ENCODE measurements at regions not wholly inside any gene's neighbourhood (a gene's known extent, or its start where the extent isn't known, plus 50 kb on each side); places are given as distances from the start of the nearest gene placed in this dataset.

DNA sequence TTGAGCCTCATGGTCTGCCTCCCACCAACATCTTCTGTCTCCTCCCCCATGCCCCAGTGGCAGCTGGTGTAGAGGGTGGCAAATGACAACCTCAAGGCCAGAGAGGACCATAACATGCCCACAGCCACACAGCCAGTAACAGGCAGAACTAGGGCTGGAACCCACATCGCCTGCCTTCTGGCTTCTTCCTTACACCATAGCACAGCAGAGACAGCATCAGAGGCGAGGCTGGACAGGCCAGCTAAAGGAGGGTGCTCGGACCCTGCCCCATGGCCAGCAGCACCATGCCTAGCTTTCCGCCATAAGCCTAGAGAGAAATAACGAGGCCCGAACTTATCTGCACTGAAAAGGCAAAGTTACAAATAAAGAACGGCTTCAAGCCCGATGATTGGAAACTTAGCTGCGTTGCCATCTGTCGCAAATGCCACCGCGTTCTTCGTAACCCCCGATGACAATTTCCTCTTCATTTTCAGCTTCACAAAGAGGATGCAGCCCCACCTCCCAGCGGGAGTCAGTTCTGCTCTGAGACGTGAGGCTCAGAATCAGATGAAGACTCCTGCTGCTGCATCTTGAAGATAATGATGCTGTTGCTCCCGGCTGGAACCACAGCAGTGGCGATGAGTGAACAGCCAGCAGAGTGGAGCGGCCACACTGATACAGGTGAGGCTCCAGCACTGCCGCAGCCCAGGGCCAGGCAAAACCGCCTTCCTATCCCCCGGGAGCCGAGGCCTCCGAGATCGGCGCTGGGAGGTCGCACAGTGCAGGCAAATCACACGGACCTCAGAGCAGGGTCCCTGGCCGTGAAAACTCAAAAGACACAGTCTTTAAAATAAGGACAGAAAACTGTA lies 73.8 kb upstream of the RTL6 start (continued):
- TF ChIP-seq, protein P1, sequence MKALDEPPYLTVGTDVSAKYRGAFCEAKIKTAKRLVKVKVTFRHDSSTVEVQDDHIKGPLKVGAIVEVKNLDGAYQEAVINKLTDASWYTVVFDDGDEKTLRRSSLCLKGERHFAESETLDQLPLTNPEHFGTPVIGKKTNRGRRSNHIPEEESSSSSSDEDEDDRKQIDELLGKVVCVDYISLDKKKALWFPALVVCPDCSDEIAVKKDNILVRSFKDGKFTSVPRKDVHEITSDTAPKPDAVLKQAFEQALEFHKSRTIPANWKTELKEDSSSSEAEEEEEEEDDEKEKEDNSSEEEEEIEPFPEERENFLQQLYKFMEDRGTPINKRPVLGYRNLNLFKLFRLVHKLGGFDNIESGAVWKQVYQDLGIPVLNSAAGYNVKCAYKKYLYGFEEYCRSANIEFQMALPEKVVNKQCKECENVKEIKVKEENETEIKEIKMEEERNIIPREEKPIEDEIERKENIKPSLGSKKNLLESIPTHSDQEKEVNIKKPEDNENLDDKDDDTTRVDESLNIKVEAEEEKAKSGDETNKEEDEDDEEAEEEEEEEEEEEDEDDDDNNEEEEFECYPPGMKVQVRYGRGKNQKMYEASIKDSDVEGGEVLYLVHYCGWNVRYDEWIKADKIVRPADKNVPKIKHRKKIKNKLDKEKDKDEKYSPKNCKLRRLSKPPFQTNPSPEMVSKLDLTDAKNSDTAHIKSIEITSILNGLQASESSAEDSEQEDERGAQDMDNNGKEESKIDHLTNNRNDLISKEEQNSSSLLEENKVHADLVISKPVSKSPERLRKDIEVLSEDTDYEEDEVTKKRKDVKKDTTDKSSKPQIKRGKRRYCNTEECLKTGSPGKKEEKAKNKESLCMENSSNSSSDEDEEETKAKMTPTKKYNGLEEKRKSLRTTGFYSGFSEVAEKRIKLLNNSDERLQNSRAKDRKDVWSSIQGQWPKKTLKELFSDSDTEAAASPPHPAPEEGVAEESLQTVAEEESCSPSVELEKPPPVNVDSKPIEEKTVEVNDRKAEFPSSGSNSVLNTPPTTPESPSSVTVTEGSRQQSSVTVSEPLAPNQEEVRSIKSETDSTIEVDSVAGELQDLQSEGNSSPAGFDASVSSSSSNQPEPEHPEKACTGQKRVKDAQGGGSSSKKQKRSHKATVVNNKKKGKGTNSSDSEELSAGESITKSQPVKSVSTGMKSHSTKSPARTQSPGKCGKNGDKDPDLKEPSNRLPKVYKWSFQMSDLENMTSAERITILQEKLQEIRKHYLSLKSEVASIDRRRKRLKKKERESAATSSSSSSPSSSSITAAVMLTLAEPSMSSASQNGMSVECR (CRISPR knock-in tag; IDR thresholded peaks at IDR 0.05) = no peak
- TF ChIP-seq, protein P2, sequence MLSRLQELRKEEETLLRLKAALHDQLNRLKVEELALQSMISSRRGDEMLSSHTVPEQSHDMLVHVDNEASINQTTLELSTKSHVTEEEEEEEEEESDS (CRISPR knock-in tag; IDR thresholded peaks at IDR 0.05) = no peak
- no peak for TF ChIP-seq BRD9 (IDR thresholded peaks at IDR 0.05; ENCODE audit: low read depth, partially characterized antibody)
- no peak for TF ChIP-seq ZNF274 (IDR thresholded peaks at IDR 0.05; ENCODE audit: borderline replicate concordance, low read depth, low read length)

Measured in K562 (cell line).